Prostate gland (tissue), 2 donors: ENCODE measurements at regions not wholly inside any gene's neighbourhood (a gene's known extent, or its start where the extent isn't known, plus 50 kb on each side); places are given as distances from the start of the nearest gene placed in this dataset.

ENCODE experiments used
- CTCF ChIP-seq, 4 experiments: fragments of 200-600 bp in 2 of 4; fragments of 450-650 bp in 2 of 4; sonication (generic) in 2 of 4; IDR thresholded peaks; 1 replicate in 3 of 4; 2 replicates in 1 of 4; pipeline ENCODE4 v1.5.1; 2016 to 2019; ENCODE audit warnings: antibody characterized with exemption in 4 of 4, mild to moderate bottlenecking in 2 of 4, moderate library complexity in 2 of 4
- POLR2A ChIP-seq: fragments of 450-650 bp; IDR thresholded peaks from one replicate; pipeline ENCODE4 v1.6.1; 2016; ENCODE audit warnings: antibody characterized with exemption, mild to moderate bottlenecking
- POLR2AphosphoS5 ChIP-seq: sonication (generic); formaldehyde crosslinking; IDR thresholded peaks from one replicate; pipeline ENCODE4 v1.6.1; 2017; ENCODE audit warnings: antibody characterized with exemption

- TF ChIP-seq POLR2A, result no peak
- TF ChIP-seq POLR2AphosphoS5, result no peak
- no peak for TF ChIP-seq CTCF (IDR thresholded peaks at IDR 0.05)
Measured at GRCh38 chr13:104854698-104855097, 1680.8 kb downstream of the EFNB2 start.
